Activated CD4-positive, alpha-beta T cell treated with anti-CD3 and anti-CD28 coated beads, Interleukin-2, Interleukin-4, amounts not matched to agents 100 ng/mL and 50 ng/mL, durations not matched to agents 16 hours and 8 hours (primary cell): ENCODE measurements at regions not wholly inside any gene's neighbourhood (a gene's known extent, or its start where the extent isn't known, plus 50 kb on each side); places are given as distances from the start of the nearest gene placed in this dataset.

Experiments
- DNase-seq: peaks from one replicate; pipeline ENCODE4 v3.0.0-alpha.2; 2020; ENCODE audit warnings: low spot score

DNA sequence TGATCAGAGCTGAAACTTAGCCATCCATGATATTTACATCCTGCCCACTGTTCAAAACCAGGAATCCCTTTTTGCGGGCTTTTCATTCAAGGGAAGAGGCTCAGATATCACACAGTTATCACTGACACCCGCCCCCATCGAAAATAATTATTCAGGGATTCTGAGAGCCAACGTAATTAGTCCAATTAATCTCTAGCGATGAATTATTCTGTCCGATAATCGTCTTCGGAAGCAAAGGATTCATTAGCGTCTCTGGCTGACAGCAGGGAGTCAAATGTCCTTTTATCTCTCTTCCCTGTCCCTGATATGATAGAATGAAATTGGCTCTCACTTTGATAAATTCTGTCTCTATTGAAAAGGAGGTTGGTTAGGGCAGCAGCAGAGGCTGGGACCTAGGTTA lies 140.4 kb upstream of the IPO9 start:
- DNase-seq: no peak

DNA sequence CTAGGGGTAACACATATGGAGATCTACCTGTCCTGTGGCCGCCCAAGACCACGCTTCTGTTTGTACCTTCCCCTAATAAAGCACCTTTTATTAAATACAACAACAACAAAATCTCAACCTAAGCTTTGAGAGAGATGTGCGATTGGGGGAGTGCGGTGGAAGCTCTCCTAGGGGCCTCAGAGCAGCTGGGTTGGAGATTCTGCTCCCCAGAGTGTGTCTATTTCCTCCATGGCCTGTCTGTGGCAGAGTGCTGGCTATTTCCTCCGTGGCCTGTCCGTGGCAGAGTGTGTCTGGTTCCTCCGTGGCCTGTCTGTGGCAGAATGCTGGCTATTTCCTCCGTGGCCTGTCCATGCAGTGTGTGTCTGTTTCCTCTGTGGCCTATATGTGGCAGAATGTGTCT lies 139.3 kb upstream of the IPO9 start:
- no peak for DNase-seq

DNA sequence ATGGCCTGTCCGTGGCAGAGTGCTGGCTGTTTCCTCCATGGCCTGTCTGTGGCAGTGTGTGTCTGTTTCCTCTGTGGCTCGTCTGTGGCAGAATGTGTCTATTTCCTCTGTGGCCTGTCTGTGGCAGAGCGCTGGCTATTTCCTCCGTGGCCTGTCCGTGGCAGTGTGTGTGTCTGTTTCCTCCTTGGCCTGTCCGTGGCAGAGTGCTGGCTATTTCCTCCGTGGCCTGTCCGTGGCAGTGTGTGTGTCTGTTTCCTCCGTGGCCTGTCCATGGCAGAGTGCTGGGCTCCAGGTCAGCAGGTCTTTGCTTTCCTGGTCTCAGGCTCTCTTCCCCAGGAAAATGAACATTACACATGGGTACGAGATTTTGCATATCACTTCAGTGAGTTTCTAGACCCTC lies 138.4 kb upstream of the IPO9 start:
- DNase-seq: no peak

DNA sequence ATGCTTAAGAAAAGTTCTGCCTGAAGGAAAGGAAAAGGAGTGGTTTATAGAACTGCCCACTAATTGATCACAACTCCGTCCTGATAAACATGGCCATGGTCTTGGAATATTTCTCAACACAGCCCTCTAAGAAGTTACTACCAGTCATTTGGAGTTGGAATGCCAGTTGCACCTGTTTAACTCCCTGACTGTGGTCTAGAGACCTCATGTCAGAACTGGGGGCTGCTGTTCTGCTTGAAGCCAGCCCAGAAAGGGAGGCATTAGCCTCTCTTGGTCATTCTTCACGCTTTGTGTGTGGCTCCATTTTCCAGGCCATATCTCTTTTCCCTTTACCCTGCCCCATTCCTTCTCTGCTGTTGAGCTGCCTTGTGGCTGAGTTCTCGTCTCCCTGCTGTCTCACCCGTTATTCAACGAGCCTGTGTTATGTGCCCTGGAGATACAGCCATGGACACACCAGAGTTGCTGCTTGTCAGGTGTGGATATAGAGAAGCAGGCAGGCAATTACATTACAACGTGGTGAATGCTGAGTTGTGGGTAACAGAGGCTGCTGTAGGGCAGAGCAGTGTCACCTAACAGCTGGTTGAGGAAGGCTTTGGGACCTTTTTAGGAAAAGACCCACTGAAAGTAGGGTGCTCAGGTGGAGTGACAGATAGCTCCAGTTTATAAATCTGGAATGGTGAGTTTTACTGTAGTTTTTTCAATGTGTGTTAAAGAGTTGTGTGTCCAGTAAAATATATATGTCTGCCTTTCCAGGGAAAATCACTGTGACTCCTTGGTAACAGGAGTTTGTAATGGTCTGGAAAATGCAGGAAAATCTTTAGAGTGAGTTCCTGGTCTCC lies 137.0 kb upstream of the IPO9 start:
- DNase-seq: no peak

DNA sequence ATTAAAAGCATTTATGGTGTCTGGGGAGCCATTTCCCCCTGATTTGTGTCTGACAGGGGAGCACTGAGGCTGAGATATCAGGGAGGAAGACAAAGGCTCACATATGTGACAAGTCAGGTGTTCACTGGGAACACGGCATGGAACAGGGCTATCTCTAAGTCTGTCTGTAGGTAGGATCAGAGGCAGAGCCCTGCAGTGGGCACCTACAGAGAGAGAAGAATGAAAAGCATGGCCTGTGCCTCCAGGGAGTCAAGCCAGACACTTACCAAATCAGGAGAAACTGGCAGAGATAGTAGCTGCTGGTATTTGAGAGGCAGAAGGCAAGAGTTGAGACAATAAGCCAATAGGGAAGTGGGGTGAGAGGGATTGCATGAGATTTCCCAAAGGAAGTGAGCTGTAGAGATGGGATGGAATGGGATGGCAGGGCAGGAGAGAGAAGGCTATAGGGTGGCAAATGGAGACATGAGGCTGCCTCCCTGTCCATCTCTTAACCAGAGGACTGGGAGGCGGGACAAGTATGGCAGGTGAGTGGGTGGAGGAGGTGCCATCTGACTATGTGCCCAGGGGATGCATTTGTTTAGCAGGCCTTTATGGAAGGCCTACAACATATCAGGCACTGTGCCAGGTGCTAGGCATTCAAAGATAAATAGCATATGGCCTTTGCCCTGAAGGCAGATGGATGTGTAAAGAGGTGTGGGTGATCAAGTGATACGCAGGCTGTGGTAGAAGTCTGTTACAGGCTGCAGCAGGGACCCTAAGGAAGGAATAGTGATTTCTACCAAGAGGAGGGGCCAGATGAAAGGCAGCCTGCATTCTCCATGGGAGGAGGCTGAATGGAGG lies 136.2 kb upstream of the IPO9 start:
- DNase-seq: no peak

DNA sequence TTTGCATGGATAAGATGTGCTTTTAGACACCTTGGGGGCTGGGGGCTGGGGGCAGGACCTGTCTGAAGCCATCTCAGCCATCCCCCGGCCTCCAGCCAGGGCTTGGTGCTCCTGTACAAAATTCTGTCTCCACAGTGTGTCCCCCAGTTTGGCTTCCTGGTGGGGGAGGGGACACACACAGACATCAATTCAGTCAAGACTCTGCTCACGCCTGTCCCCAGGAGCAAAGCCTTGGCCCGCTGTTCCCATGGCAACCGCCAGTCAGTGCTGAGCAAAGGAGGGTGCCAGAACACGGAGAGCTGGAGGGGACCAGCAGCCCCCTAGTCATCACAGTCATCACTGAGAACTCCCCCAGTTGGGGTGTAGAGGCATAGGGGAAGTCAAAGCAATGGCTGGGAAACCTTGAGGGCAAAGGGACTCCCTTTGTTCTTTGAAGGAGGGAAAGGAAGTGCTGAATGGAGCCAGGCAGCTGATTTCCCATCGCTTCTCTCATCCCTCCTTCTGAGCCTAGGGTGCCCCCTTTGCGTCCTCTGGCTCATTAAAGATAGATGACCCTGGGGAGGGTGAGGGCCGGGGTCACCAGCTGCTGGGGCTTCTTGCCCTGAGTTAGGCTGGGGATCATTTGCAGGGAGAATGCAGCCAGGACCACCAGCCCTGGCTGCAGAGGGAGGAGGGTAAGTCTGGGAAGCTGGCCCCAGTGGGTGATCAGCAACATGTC lies 134.9 kb upstream of the IPO9 start:
- DNase-seq: no peak

DNA sequence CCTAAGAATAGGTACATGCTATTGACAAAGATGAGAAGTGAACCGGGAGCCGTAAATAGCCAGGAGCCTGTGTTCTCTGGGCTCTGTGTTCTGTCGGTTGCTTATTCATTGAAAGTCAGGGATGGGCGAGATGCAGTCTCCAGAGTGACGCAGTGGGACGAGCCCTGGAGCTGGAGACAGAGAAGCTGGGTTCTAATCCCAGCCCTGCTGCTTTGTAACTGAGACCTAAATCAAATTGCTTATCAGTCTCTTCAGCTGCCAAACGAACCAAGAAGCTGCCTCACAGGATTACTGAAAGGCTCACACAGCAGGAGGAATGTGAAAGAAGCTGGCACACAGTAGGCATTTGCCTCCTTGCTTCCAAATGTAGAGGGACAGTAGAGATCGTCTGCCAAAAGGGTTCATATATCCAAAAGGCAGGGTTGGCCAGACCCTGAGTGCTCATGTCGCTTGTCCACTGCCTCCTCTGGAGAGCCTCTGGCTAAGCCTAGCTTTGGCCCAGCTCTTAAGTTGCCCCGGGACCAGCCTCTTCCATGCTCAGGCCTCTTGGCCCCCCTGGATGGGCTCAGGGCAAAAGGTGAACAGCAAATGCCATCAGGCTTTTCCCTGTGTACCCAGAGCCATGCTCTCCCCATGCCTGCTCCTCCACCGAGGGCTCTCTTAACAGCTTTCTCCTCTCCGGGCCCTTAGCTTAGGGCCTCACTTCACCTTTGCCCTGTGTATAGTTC lies 134.2 kb upstream of the IPO9 start:
- DNase-seq: no peak

DNA sequence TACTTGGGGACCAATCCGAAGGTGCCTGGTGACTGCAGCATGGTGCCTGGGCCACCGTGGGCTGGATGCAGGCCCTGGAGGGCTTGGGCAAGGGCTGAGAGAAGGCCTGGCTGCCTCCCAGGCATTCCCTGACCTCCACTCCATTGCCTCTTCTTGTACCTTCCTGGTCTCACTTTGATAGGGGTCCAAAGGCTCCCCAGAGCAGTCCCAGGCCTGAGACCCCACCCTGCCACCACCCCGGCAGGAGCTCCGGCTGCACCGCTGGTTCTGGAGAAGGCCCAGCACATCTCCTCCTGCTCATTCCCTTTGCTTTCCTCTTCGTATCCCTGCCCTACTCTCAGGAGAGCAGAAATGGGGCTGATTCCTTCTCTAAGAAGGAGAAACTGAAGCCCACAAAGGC lies 133.3 kb upstream of the IPO9 start:
- DNase-seq: no peak

DNA sequence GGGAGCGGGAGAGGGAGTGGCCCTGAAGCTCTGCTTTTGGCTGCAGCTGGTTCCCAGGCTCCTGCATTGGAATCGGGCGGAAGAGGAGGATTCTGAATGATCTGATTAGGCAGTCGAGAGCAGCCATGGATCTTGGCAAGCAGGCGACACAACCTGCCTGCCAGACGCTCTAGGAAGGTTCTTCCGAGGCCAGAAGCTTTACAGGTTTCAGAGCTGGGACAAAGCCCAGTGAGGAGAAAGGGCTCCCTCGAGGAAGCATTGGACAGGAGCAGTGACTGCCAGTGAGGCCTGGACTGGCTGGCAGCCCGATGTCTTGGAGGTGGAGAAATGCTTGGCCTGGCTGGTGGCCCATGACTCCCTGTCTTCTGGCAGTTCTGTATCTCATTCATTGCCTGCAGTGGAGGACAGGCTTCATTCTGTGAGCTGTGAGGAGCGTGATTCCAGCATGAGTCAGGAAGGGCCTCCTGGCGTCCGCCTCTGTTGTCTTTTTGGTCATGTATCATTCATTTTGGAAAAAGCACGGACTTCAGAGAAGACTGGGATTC lies 132.7 kb upstream of the IPO9 start:
- DNase-seq: no peak

DNA sequence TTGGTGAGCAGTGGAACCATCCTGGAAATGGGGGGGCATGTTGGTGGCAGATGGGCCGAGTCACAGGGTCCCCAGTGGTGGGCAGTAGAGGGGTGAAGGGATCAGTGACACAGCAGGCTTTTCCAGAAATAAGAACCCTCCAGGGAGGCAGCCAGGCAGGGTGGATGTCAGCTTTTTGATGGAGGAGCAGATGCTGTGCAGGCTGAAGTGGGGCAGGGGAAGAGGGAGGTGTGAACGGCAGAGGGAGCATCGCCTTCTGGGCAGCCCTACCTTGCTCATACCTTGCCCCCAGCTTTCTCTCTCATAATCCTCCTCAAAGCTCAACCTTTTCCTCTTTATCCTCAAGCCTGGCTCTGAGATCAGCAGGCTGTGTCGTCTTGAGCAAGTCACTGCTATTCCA lies 131.8 kb upstream of the IPO9 start:
- no peak for DNase-seq

DNA sequence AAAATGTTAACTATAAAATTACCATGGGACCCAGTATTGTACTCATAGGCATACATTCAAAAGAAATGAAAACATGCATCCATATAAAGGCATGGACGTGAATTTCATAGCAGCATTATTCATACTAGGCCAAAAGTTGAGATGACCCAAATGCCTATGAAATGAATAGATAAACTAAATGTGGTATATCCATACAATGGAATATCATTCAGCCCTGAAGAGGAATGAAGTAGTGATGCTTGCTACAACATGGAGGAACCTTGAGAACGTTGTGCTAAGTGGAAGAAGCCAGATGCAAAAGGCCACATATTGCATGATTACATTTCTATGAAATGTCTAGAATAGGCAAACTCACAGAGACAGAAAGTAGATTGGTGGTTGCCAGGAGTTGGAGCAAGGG lies 127.1 kb upstream of the IPO9 start:
- no peak for DNase-seq

DNA sequence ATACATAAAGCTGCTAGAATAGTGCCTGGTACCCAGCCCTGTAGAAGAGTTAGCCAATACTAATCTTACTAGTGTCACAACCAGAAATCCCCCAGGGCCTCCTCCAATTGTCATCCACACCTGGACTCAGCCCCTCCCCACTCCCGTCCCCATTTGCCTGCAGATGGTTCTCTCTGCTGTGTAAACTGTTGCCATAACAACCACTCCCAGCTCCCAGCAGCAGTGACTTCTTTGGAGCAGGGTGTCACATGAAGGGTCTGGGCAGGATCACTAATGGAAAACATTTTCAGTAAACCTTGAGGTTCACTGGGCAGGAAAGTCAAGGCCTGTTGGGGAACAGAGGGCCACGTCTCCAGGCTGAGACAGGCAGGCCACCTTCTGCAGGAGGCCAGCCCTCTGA lies 126.0 kb upstream of the IPO9 start:
- DNase-seq: no peak

DNA sequence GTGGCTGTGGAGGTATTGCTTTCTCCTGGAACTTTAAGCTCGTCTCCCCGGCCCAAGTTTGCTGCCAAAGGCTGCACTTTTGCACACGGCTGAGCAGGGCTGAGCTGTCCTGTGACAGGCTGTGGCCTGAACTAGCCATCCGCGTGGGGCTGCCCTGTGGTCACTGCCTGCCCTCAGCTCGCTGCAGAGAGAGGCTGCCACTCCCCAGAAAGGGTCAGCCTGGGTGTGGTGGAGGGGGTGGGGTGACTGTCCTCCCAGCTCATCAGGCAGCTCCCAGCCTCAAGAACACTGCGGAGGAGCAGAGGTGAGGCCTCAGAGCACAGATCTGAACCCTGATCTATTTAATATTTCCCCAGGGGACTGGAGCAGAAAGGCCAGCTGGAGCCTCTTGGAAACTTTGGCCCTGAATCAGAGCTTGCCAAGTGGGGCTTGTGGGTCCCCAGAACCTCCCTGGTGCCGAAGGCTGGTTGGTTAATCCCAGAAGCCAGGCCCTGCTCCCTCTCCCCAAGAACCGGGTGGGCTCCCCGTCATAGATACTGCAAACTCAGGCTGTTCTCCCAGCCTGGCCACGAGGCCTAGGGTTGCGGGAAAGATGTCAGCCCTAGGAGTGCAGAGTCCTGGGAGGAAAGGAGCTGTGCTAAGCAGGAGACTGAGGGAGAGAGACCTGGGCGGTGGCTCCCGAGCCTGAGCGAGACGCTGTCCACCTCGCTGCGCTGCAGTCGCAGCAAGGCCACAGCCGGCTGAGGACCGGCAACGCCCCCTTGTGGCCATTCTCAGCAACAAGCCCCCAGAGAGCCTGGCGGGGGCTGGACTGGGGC lies 125.1 kb upstream of the IPO9 start:
- peak; percentile 67 for DNase-seq

DNA sequence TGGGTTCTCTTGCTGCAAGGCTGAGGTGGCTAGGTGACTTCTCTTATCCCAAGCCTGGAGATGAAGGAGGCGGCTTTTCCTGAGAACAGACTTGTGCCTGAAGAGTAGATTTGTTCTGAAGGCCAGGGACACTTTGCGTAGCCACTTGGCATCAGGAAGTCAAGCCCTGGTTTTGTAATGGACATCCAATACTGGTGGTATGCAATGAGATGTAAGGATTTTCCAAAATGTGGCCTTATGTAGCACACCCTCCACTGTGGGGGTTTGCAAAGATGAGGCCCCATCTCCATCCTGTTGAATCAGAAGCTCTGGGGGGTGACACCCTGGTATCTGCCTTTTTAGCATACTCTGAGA lies 124.5 kb upstream of the IPO9 start:
- no peak for DNase-seq

DNA sequence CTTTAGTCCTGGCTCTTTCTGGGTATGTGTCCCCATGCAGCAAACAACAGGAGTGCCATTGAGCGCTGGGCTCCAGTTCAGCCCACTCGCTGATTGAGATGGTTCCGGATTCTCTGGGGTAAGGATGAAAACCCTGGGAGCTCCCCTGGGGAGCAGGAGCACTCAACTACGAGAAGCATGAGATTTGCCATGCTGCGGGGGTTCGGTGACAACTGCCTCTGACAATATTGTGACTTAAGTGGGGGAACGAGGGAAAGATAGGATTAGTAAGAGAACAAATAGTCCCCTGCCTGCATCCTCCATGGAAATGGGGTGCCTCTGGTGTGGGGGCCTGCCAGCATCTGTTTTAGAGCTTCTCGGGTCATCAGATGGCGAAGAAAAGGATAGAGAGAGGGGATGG lies 123.6 kb upstream of the IPO9 start:
- DNase-seq: no peak

DNA sequence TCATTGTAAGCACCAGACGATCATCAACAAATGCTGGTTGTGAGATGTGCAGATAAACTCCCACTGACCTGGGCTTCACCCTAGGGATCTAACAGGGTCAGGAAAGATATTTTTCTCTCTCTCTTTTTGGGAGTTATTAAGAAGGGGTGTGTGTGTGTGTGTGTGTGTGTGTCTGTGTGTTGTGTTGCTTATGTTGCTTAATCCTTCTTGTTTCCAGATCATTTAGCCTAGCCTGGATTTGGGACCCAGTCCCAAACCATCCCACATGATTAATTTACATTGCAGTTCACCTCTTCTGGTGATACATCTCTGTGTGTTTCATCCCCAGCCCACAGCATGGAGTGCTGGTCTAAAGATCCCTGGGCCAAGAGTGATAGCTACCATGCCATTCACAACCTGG lies 122.8 kb upstream of the IPO9 start:
- no peak for DNase-seq

DNA sequence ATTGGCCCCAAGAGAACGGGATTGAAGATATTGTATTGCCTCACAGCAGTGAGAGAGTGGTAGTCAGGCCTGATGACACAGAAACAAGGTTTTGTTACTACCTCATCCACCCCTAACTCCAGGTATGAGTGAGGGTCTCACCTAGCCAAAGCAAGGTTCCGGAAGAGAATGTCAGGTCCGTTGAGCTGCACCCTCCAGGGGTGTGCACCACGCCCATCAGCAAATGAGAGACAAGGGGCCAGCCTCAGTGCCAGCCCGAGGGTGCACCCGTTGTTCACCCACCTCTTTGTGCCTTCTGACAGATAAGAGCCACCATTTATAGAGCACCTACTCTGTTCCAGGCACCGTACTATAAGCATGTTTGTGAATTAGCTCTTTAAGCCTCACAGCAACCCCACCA lies 121.9 kb upstream of the IPO9 start:
- no peak for DNase-seq

DNA sequence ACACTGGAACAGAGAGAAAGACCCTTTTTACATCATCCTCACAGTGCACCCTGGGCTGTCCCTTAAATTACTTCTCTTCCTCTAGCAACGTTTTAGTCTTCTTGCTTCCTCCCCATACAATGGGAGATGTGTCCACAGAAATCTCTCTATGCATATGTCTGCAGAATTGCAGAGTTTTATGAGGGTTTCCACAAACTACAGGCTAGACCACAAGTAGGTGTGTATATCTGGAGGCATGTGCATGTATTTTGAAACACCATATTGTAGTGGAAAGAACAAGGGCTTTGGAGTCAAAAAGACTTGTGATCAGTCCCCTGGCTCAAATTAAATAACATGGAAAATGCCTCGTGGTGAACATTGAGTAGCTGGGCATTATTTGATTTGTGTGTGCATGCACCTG lies 121.3 kb upstream of the IPO9 start:
- no peak for DNase-seq

DNA sequence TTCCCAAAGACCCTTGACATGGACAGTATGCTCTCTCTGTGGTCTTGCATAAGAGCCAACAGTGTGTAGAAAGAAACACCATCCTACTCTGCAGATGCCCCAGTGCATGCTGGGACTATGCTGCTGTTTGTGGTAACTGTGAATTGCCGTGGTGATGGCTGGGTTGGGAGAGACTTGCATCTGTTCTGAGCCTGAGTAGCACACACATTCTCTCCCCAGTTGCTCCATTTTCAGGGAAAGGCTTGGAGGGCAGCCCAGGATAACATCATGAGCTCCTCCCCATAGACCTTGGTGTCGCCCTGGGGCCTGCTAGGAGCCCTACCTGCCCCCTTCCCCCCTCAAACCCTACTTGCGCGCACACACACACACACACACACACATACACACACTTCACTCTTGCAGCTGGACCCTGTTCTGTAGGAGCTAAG lies 120.9 kb upstream of the IPO9 start:
- no peak for DNase-seq

DNA sequence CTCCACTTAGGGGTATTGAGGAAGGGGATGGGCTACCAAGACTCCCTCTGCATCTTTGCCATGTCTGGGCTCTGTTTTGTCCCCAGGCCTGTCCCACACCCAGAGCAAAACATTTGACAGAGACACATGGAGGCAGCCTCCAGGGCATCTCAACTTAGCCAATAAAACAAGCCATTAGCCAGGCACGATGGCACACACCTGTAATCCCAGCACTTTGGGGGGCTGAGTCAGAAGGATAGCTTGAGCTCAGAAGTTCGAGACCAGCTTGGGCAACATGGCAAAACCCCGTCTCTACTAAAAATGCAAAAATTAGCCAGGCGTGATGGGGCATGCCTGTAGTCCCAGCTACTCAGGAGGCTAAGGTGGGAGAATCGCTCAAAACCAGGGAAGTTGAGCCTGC lies 120.3 kb upstream of the IPO9 start:
- DNase-seq: no peak
